ENCODE measurements at regions not wholly inside any gene's neighbourhood (a gene's known extent, or its start where the extent isn't known, plus 50 kb on each side); places are given as distances from the start of the nearest gene placed in this dataset.

DNA sequence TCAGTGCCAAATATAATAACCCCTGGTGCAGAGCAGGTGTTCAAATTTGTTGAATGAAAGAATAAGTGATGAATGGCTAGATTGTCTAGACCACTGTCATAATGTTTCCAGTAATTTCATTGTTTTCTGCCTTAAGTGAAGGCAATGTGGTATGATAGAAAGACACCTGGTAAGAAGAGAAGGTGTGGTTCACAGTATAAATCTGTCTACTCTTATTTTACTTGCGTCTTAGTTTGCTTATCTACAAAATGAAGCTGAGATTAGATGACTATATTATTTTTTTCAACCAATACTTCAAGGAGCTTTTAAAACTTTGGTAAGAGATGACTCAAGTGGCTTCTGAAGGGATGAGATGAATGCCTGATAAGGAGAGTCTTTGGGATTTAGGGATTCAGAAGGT, 788.4 kb downstream of the EPHA4 start:
- TF ChIP-seq, protein P1, sequence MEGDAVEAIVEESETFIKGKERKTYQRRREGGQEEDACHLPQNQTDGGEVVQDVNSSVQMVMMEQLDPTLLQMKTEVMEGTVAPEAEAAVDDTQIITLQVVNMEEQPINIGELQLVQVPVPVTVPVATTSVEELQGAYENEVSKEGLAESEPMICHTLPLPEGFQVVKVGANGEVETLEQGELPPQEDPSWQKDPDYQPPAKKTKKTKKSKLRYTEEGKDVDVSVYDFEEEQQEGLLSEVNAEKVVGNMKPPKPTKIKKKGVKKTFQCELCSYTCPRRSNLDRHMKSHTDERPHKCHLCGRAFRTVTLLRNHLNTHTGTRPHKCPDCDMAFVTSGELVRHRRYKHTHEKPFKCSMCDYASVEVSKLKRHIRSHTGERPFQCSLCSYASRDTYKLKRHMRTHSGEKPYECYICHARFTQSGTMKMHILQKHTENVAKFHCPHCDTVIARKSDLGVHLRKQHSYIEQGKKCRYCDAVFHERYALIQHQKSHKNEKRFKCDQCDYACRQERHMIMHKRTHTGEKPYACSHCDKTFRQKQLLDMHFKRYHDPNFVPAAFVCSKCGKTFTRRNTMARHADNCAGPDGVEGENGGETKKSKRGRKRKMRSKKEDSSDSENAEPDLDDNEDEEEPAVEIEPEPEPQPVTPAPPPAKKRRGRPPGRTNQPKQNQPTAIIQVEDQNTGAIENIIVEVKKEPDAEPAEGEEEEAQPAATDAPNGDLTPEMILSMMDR (IDR thresholded peaks at IDR 0.05; ENCODE audit: borderline replicate concordance, insufficient read depth, low read depth, low read length), result no peak
- H3K4me3 ChIP-seq (ENCODE audit: low read depth, low read length), result no peak overlapping the region

DNA sequence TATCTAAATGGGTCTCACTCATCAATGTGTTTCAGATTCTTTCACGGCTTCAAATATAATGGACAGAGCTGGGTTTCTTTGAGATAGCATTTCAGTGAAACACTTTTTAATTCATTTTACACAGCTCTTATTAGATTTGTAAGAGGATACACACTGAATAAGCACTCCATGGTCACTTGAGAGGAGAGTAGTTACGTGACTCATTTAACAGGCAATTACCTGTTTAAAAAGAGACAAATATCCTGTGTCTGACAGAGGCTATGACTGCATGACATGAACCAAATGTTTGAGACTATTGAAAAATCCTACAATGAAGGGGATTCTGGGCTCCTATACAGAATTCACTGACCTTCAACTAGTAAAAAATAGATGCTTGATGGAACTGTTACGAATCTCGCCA, 786.9 kb downstream of the EPHA4 start:
- TF ChIP-seq, protein P1 (IDR thresholded peaks at IDR 0.05; ENCODE audit: borderline replicate concordance, insufficient read depth, low read depth, low read length), result no peak
- H3K4me3 ChIP-seq (ENCODE audit: low read depth, low read length), result no peak overlapping the region

- no peak overlapping the region for H3K4me3 ChIP-seq (ENCODE audit: low read depth, low read length)
- TF ChIP-seq, protein P1 (IDR thresholded peaks at IDR 0.05; ENCODE audit: borderline replicate concordance, insufficient read depth, low read depth, low read length), result no peak
These were observed 785.9 kb downstream of the EPHA4 start for GRCh38 chr2:220786216-220786615.

DNA sequence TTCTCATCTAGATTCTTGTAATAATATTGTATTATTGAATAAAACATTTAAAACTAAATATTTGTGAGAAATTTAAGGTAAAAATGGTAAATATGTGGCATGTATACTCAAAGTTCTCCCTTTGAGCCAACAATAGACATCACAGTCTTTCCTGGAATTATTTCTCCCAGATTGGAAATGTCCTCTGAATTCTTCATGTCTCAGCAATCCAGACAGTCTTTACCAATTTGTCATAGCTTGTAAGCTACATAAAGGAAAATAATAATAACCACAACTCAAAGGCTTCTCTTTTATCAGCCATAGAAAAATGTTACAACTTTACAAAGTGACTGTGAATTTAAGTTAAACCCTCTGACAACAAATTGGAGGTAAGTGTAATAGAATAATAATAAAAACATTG, 784.9 kb downstream of the EPHA4 start:
- TF ChIP-seq, protein P1 (IDR thresholded peaks at IDR 0.05; ENCODE audit: borderline replicate concordance, insufficient read depth, low read depth, low read length), result no peak
- no peak overlapping the region for H3K4me3 ChIP-seq (ENCODE audit: low read depth, low read length)

DNA sequence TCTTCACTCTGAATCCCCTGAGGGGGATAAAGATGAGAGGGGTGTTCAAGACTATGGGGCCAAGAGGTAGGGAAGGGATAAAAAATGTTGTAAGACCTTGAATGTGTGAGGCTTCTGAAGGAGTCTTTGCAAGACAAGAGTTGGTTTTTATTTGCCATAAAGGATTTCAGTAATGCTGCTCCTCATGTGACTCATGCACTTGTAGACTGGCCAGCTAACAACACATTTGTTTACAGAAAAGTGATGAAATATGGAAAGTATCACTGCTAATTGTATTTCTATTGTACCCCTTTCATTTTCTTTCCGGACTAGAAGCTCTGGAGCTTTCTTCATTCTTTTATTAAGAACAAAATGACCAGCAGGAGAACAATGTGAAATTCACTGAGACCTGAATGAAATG, 782.1 kb downstream of the EPHA4 start:
- TF ChIP-seq, protein P1 (IDR thresholded peaks at IDR 0.05; ENCODE audit: borderline replicate concordance, insufficient read depth, low read depth, low read length), result no peak
- no peak overlapping the region for H3K4me3 ChIP-seq (ENCODE audit: low read depth, low read length)

GRCh38 chr2:220795705-220796104, 776.4 kb downstream of the EPHA4 start:
- TF ChIP-seq, protein P1 (IDR thresholded peaks at IDR 0.05; ENCODE audit: borderline replicate concordance, insufficient read depth, low read depth, low read length), result no peak
- no peak overlapping the region for H3K4me3 ChIP-seq (ENCODE audit: low read depth, low read length)

GRCh38 chr2:220811115-220811514, 761.0 kb downstream of the EPHA4 start:
- H3K4me3 ChIP-seq (ENCODE audit: low read depth, low read length), result no peak overlapping the region
- TF ChIP-seq, protein P1 (IDR thresholded peaks at IDR 0.05; ENCODE audit: borderline replicate concordance, insufficient read depth, low read depth, low read length), result no peak

Data from GM12875 (cell line).